ENCODE measurements at regions not wholly inside any gene's neighbourhood (a gene's known extent, or its start where the extent isn't known, plus 50 kb on each side); places are given as distances from the start of the nearest gene placed in this dataset.

- BruUV-seq (replicated peaks), result no TSS peak
- ChIA-PET CTCF (no interaction called here), POLR2A (ENCODE audit: unreplicated experiment) (no interaction called here)
- no peak overlapping the region for H3K23ac ChIP-seq (ENCODE audit: low read depth, low read length)
- no peak overlapping the region for H2AK5ac ChIP-seq (ENCODE audit: low read depth, low read length)
- no peak overlapping the region for H3K27ac ChIP-seq (ENCODE audit: insufficient read depth, low read length)
- H3K4me2 ChIP-seq (ENCODE audit: low read depth, low read length), result no peak overlapping the region
- no peak overlapping the region for H4K5ac ChIP-seq (ENCODE audit: low read depth, low read length)
- no peak overlapping the region for H4K8ac ChIP-seq (ENCODE audit: low read depth in 2 of 2, low read length in 2 of 2)
- H3K9me1 ChIP-seq (ENCODE audit: insufficient read depth, low read length), result no peaks in the 10 kb centered on the region
- no peaks in the 10 kb centered on the region for H3K9me3 ChIP-seq (ENCODE audit: control insufficient read depth, insufficient read depth, low read length)
- H2AK9ac ChIP-seq (replicated peaks; ENCODE audit: low read depth, low read length, poor library complexity), result no peak overlapping the region
- H3K36me3 ChIP-seq (ENCODE audit: control insufficient read depth, insufficient read depth, low read length), result no peaks in the 10 kb centered on the region
- no peak overlapping the region for H2BK120ac ChIP-seq (ENCODE audit: low read depth, low read length)
- intact Hi-C loops (cut with micrococcal nuclease), result no loop called here
- TF ChIP-seq SMC3 (IDR thresholded peaks at IDR 0.05; ENCODE audit: low read depth, low read length) (no peak), CHD1 (IDR thresholded peaks at IDR 0.05; ENCODE audit: low read depth, low read length) (no peak), CTCF (conservative IDR thresholded peaks at IDR 0.05; ENCODE audit: low read depth, low read length) (no peak), RAD21 (IDR thresholded peaks at IDR 0.05; ENCODE audit: low read length) (no peak), MAZ (IDR thresholded peaks at IDR 0.05; ENCODE audit: borderline replicate concordance, low read depth, low read length) (no peak), MAFK (IDR thresholded peaks at IDR 0.05; ENCODE audit: low read depth, low read length) (no peak), RCOR1 (IDR thresholded peaks at IDR 0.05; ENCODE audit: insufficient replicate concordance, low read length) (no peak), POLR2A (IDR thresholded peaks at IDR 0.05; ENCODE audit: low read depth, low read length) (no peak), FOS (IDR thresholded peaks at IDR 0.05; ENCODE audit: low read depth, low read length) (no peak), BHLHE40 (IDR thresholded peaks at IDR 0.05; ENCODE audit: low read depth, low read length) (no peak), NFE2L2 (IDR thresholded peaks at IDR 0.05; ENCODE audit: low read depth, low read length) (no peak), CEBPB (IDR thresholded peaks at IDR 0.05; ENCODE audit: low read depth, low read length) (no peak), RFX5 (IDR thresholded peaks at IDR 0.05; ENCODE audit: low read depth, low read length) (no peak), MXI1 (IDR thresholded peaks at IDR 0.05; ENCODE audit: borderline replicate concordance, low read depth, low read length) (no peak)
- TF ChIP-seq, protein P1, sequence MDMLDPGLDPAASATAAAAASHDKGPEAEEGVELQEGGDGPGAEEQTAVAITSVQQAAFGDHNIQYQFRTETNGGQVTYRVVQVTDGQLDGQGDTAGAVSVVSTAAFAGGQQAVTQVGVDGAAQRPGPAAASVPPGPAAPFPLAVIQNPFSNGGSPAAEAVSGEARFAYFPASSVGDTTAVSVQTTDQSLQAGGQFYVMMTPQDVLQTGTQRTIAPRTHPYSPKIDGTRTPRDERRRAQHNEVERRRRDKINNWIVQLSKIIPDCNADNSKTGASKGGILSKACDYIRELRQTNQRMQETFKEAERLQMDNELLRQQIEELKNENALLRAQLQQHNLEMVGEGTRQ (IDR thresholded peaks at IDR 0.05; ENCODE audit: low read depth, low read length), result no peak
- TF ChIP-seq, protein P2, sequence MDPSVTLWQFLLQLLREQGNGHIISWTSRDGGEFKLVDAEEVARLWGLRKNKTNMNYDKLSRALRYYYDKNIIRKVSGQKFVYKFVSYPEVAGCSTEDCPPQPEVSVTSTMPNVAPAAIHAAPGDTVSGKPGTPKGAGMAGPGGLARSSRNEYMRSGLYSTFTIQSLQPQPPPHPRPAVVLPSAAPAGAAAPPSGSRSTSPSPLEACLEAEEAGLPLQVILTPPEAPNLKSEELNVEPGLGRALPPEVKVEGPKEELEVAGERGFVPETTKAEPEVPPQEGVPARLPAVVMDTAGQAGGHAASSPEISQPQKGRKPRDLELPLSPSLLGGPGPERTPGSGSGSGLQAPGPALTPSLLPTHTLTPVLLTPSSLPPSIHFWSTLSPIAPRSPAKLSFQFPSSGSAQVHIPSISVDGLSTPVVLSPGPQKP (IDR thresholded peaks at IDR 0.05; ENCODE audit: borderline replicate concordance, low read depth, low read length), result no peak
- no peak overlapping the region for H2AFZ ChIP-seq (replicated peaks; ENCODE audit: low read length, poor library complexity)
- no peak overlapping the region for H4K91ac ChIP-seq (ENCODE audit: insufficient read depth, low read depth, low read length)
- H3K18ac ChIP-seq (ENCODE audit: low read depth, low read length), result no peak overlapping the region
- ATAC-seq (ENCODE audit: low read depth) (no peak), DNase-seq (no peak)
- H3K14ac ChIP-seq (replicated peaks; ENCODE audit: low read depth, low read length), result no peak overlapping the region
- no peak overlapping the region for H2BK5ac ChIP-seq (ENCODE audit: low read depth, low read length, poor library complexity, severe bottlenecking)
- no peaks in the 10 kb centered on the region for H4K20me1 ChIP-seq (ENCODE audit: insufficient read depth, low read length)
- in situ Hi-C loops (cut with MboI; ENCODE audit: low sequenced_read_pairs), result no loop called here
- no peak overlapping the region for H2BK15ac ChIP-seq (ENCODE audit: low read depth, low read length)
- no peak overlapping the region for H3K9ac ChIP-seq (ENCODE audit: low read depth, low read length)
- no peak overlapping the region for H3K56ac ChIP-seq (ENCODE audit: extremely low read depth, insufficient read depth, low read length)
- no CpG with 5 or more reads among the region's 6 CpGs for WGBS, 2 experiments (ENCODE audit: extremely low coverage in 2 of 2, insufficient read length in 1 of 2)
- H3K79me1 ChIP-seq (ENCODE audit: low read depth in 1 of 2, low read length in 2 of 2), result no peaks in the 10 kb centered on the region
- no peak overlapping the region for H2BK20ac ChIP-seq (ENCODE audit: low read depth, low read length)
- peaks cover 55% of the 10 kb centered on the region for H3K27me3 ChIP-seq (ENCODE audit: control insufficient read depth, insufficient read depth, low read length)
- H3K4me1 ChIP-seq (ENCODE audit: control insufficient read depth, insufficient read depth, low read length), result no peaks in the 10 kb centered on the region
- dilution Hi-C loops (cut with HindIII; ENCODE audit: low sequenced_read_pairs, unreplicated experiment), result no loop called here
- no peak overlapping the region for H3K4ac ChIP-seq (ENCODE audit: low read depth, low read length)
- no peak overlapping the region for H3K4me3 ChIP-seq (ENCODE audit: insufficient read depth, low read depth, low read length)
Measured at GRCh38 chr10:100620087-100620835, 84.5 kb downstream of the HIF1AN start.
